HepG2 (cell line): ENCODE measurements at regions not wholly inside any gene's neighbourhood (a gene's known extent, or its start where the extent isn't known, plus 50 kb on each side); places are given as distances from the start of the nearest gene placed in this dataset.

Source experiments
- ATAC-seq: fragments of 200-7000 bp; cut with Tn5 transposase; 3 replicates; pipeline ENCODE4 v1.9.1; 2020; ENCODE audit warnings: mild to moderate bottlenecking, moderate library complexity
- BruUV-seq: library from RNA; stranded (reverse); fragments of 400-500 nt; replicated peaks from 2 replicates; lab custom pipeline; 2021; lab: Mats Ljungman, UMichigan
- CTCF ChIA-PET: fragments of 300-600 bp; formaldehyde crosslinking; extraction: SDS; loops from one replicate; lab custom pipeline; 2021; ENCODE audit warnings: low total read pairs, inconsistent platforms, low intra/inter-chr PET ratio; lab: Yijun Ruan, JAX
- POLR2A ChIA-PET: fragments of 350-600 bp; sonication (Branson Sonifier 250); formaldehyde crosslinking; loops from one replicate; lab custom pipeline; 2020; ENCODE audit warnings: antibody characterized with exemption, inconsistent platforms; lab: Yijun Ruan, JAX
- DNase-seq: peaks from one replicate; pipeline ENCODE4 v3.0.0-alpha.2; 2015; ENCODE audit warnings: low spot score
- FAIRE-seq: peaks from 3 replicates; lab custom pipeline; 2011; peaks lifted over from hg19 to GRCh38; lab: Jason Lieb, UNC
- H2AFZ ChIP-seq: one replicate; pipeline ENCODE4 v1.6.1; 2011; ENCODE audit warnings: low read length, inconsistent platforms
- H3K27ac ChIP-seq: fragments of 300-600 bp; 3 replicates; pipeline ENCODE4 v1.8.0; 2011; ENCODE audit warnings: mixed run types, mild to moderate bottlenecking, mixed read lengths, low read length, inconsistent platforms; ENCODE audit not compliant: insufficient read depth; ENCODE audit errors: extremely low read length
- H3K27me3 ChIP-seq, 2 experiments: fragments of 200-600 bp in 1 of 2; 2 replicates in 1 of 2; 3 replicates in 1 of 2; pipeline versions ENCODE4 v1.6.0 to v1.8.0; 2011; ENCODE audit warnings: low read length in 2 of 2, mild to moderate bottlenecking in 2 of 2, moderate library complexity in 2 of 2, inconsistent platforms in 1 of 2; ENCODE audit not compliant: insufficient read depth in 2 of 2, control insufficient read depth in 1 of 2
- H3K36me3 ChIP-seq, 2 experiments: fragments of 200-600 bp in 1 of 2; replicated peaks in 1 of 2; 2 replicates in 1 of 2; 3 replicates in 1 of 2; pipeline versions ENCODE4 v1.5.1 to v1.8.0; 2011; ENCODE audit warnings: low read length in 2 of 2, inconsistent platforms in 1 of 2; ENCODE audit not compliant: insufficient read depth in 2 of 2, control insufficient read depth in 1 of 2
- H3K4me1 ChIP-seq: 2 replicates; pipeline ENCODE4 v1.5.1; 2012; ENCODE audit warnings: low read length, inconsistent platforms; ENCODE audit not compliant: insufficient read depth
- H3K4me2 ChIP-seq: 2 replicates; pipeline ENCODE4 v1.6.0; 2011; ENCODE audit warnings: low read depth, low read length, inconsistent platforms
- H3K4me3 ChIP-seq, 3 experiments: fragments of 200-600 bp in 1 of 3; sonication (generic), shearing (Covaris generic) in 1 of 3; replicated peaks in 1 of 3; 2 replicates each; pipeline ENCODE4 v1.5.1; 2011 to 2016; ENCODE audit warnings: low read length in 3 of 3, inconsistent platforms in 2 of 3, low read depth in 2 of 3, mild to moderate bottlenecking in 2 of 3, control low read depth in 1 of 3, mixed read lengths in 1 of 3; ENCODE audit not compliant: insufficient read depth in 1 of 3
- H3K79me2 ChIP-seq: one replicate; pipeline ENCODE4 v1.6.1; 2011; ENCODE audit warnings: low read length, inconsistent platforms; ENCODE audit not compliant: insufficient read depth
- H3K9ac ChIP-seq: 2 replicates; pipeline ENCODE4 v1.6.0; 2011; ENCODE audit warnings: mild to moderate bottlenecking, low read depth, low read length, inconsistent platforms; ENCODE audit not compliant: insufficient read depth
- H3K9me3 ChIP-seq: 2 replicates; pipeline ENCODE4 v1.5.1; 2012; ENCODE audit warnings: mild to moderate bottlenecking, low read length
- H4K20me1 ChIP-seq: 2 replicates; pipeline ENCODE4 v1.6.0; 2011; ENCODE audit warnings: inconsistent platforms, mild to moderate bottlenecking, low read length, moderate library complexity; ENCODE audit not compliant: insufficient read depth
- ATAD3A ChIP-seq: sonication (generic); formaldehyde crosslinking; IDR thresholded peaks from 2 replicates; pipeline ENCODE4 v1.4.0; 2020; ENCODE audit warnings: missing genetic modification reagents
- GRHL1 ChIP-seq: sonication (generic); formaldehyde crosslinking; conservative IDR thresholded peaks from 2 replicates; pipeline ENCODE4 v1.8.0; 2022; ENCODE audit warnings: missing genetic modification reagents
- HDAC1 ChIP-seq: sonication (generic); formaldehyde crosslinking; IDR thresholded peaks from 2 replicates; pipeline ENCODE4 v1.5.1; 2020; ENCODE audit warnings: mild to moderate bottlenecking, missing genetic modification reagents
- PBX2 ChIP-seq: IDR thresholded peaks from 2 replicates; pipeline ENCODE4 v1.6.1; 2016; ENCODE audit warnings: control low read depth
- ZNF3 ChIP-seq: IDR thresholded peaks from 2 replicates; pipeline ENCODE4 v1.7.0; 2017; ENCODE audit warnings: inconsistent platforms
- ZNF615 ChIP-seq: sonication (generic); formaldehyde crosslinking; IDR thresholded peaks from 2 replicates; pipeline ENCODE4 v1.5.0; 2020; ENCODE audit warnings: mild to moderate bottlenecking, missing genetic modification reagents, borderline replicate concordance
- ZNF703 ChIP-seq: sonication (generic); formaldehyde crosslinking; IDR thresholded peaks from 2 replicates; pipeline ENCODE4 v1.5.1; 2020; ENCODE audit warnings: missing genetic modification reagents, mild to moderate bottlenecking, moderate library complexity, borderline replicate concordance
- ZNF772 ChIP-seq: sonication (generic); formaldehyde crosslinking; IDR thresholded peaks from 2 replicates; pipeline ENCODE4 v1.5.0; 2020; ENCODE audit warnings: mild to moderate bottlenecking, missing genetic modification reagents
- WGBS: methylation state at CpG from one replicate; pipeline ENCODE4 v1.1.6; 2017; ENCODE audit warnings: low lambda C conversion rate; 5-methylcytosine and 5-hydroxymethylcytosine counted together
- in situ Hi-C: cut with HindIII; loops from 2 replicates; pipeline ENCODE4 v1.10.0; 2017; ENCODE audit warnings: low pct_unique_long_range_greater_than_20kb; ENCODE audit not compliant: extremely low pct_ligation_motif_present
- intact Hi-C: fragments of 100-400 bp; cut with micrococcal nuclease; formaldehyde crosslinking; loops from one replicate; pipeline ENCODE4 v1.10.0; 2022; ENCODE audit not compliant: unreplicated experiment
- TF ChIP-seq, protein P1 (sequence below): sonication (generic); formaldehyde crosslinking; IDR thresholded peaks from 2 replicates; pipeline ENCODE4 v1.4.0; 2020; ENCODE audit warnings: missing genetic modification reagents

- H3K36me3 ChIP-seq, result no peaks in the 10 kb centered on the region
- DNase-seq (no peak), ATAC-seq (no peak), FAIRE-seq (no peak)
- 20% methylated on average over 4 of the region's 4 CpGs for WGBS
- no peak overlapping the region for H2AFZ ChIP-seq
- no TSS peak for BruUV-seq
- intact Hi-C loops (no loop called here), in situ Hi-C loops (no loop called here)
- H3K4me1 ChIP-seq, result no peaks in the 10 kb centered on the region
- no peak overlapping the region for H3K27ac ChIP-seq
- H3K4me2 ChIP-seq, result no peak overlapping the region
- TF ChIP-seq ZNF615 (CRISPR knock-in tag), result no peak
- no peak for TF ChIP-seq PBX2 (CRISPR knock-in tag)
- TF ChIP-seq, protein P1, sequence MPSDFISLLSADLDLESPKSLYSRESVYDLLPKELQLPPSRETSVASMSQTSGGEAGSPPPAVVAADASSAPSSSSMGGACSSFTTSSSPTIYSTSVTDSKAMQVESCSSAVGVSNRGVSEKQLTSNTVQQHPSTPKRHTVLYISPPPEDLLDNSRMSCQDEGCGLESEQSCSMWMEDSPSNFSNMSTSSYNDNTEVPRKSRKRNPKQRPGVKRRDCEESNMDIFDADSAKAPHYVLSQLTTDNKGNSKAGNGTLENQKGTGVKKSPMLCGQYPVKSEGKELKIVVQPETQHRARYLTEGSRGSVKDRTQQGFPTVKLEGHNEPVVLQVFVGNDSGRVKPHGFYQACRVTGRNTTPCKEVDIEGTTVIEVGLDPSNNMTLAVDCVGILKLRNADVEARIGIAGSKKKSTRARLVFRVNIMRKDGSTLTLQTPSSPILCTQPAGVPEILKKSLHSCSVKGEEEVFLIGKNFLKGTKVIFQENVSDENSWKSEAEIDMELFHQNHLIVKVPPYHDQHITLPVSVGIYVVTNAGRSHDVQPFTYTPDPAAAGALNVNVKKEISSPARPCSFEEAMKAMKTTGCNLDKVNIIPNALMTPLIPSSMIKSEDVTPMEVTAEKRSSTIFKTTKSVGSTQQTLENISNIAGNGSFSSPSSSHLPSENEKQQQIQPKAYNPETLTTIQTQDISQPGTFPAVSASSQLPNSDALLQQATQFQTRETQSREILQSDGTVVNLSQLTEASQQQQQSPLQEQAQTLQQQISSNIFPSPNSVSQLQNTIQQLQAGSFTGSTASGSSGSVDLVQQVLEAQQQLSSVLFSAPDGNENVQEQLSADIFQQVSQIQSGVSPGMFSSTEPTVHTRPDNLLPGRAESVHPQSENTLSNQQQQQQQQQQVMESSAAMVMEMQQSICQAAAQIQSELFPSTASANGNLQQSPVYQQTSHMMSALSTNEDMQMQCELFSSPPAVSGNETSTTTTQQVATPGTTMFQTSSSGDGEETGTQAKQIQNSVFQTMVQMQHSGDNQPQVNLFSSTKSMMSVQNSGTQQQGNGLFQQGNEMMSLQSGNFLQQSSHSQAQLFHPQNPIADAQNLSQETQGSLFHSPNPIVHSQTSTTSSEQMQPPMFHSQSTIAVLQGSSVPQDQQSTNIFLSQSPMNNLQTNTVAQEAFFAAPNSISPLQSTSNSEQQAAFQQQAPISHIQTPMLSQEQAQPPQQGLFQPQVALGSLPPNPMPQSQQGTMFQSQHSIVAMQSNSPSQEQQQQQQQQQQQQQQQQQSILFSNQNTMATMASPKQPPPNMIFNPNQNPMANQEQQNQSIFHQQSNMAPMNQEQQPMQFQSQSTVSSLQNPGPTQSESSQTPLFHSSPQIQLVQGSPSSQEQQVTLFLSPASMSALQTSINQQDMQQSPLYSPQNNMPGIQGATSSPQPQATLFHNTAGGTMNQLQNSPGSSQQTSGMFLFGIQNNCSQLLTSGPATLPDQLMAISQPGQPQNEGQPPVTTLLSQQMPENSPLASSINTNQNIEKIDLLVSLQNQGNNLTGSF, result no peak
- TF ChIP-seq ZNF772 (CRISPR knock-in tag), result no peak
- no peak for TF ChIP-seq ATAD3A (CRISPR knock-in tag)
- TF ChIP-seq ZNF703, result no peak
- no peak for TF ChIP-seq GRHL1 (CRISPR knock-in tag)
- TF ChIP-seq HDAC1 (CRISPR knock-in tag), result no peak
- TF ChIP-seq ZNF3 (CRISPR knock-in tag), result no peak
- H4K20me1 ChIP-seq, result no peaks in the 10 kb centered on the region
- ChIA-PET CTCF (no interaction called here), POLR2A (no interaction called here)
- H3K4me3 ChIP-seq, result no peak overlapping the region
- H3K9me3 ChIP-seq, result no peaks in the 10 kb centered on the region
- H3K79me2 ChIP-seq, result no peaks in the 10 kb centered on the region
- no peak overlapping the region for H3K9ac ChIP-seq
- H3K27me3 ChIP-seq, result no peaks in the 10 kb centered on the region
Observed at GRCh38 chr2:180482696-180483095, 475.6 kb upstream of the CWC22 start.
